ENCODE measurements at regions not wholly inside any gene's neighbourhood (a gene's known extent, or its start where the extent isn't known, plus 50 kb on each side); places are given as distances from the start of the nearest gene placed in this dataset.

- H3K27ac ChIP-seq: no peak overlapping the region
- no peak for DNase-seq (ENCODE audit: extremely low spot score in 2 of 2)
- H3K27me3 ChIP-seq: no peaks in the 10 kb centered on the region
- no peaks in the 10 kb centered on the region for H3K4me1 ChIP-seq
- no peaks in the 10 kb centered on the region for H3K36me3 ChIP-seq
- no peak for TF ChIP-seq POLR2AphosphoS5 (IDR thresholded peaks at IDR 0.05; ENCODE audit: insufficient read depth in 1 of 2, low read depth in 1 of 2)
- TF ChIP-seq CTCF (IDR thresholded peaks at IDR 0.05): no peak
- TF ChIP-seq POLR2A (IDR thresholded peaks at IDR 0.05): no peak
- no peak overlapping the region for H3K4me3 ChIP-seq
- intact Hi-C loops (cut with DNase I): no loop called here
- no peaks in the 10 kb centered on the region for H3K9me3 ChIP-seq
These were observed 336.9 kb downstream of the SOX9 start for GRCh38 chr17:72457712-72458111.

DNA sequence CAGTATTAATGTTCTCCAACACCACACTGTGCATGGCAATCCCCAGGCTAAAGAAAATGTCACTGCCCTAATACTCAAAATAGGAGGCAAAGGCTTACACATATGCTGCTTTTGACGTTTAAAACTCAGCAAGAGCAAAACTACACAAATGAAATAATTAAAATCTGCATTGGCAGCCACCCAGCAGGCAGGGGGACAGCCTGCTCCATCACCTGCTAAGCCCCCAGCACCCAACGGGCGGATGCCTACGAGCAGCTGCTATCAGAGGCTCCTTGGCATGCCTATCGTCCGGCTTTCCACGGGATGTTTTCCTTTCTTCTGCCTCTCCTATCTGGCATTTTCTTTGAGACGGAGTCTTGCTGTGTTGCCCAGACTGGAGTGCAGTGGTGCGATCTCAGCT is 337.5 kb downstream of the SOX9 start:
- DNase-seq (ENCODE audit: extremely low spot score in 2 of 2): no peak

GRCh38 chr17:72460711-72461110 is 339.9 kb downstream of the SOX9 start:
- intact Hi-C loops (cut with DNase I): no loop called here
- Histone ChIP-seq H3K4me3 (no peak overlapping the region), H3K27ac (no peak overlapping the region), H3K4me1 (peaks cover 10% of the 10 kb centered on the region), H3K27me3 (no peaks in the 10 kb centered on the region), H3K9me3 (no peaks in the 10 kb centered on the region), H3K36me3 (no peaks in the 10 kb centered on the region)
- TF ChIP-seq POLR2A (IDR thresholded peaks at IDR 0.05): no peak
- no peak for TF ChIP-seq POLR2AphosphoS5 (IDR thresholded peaks at IDR 0.05; ENCODE audit: insufficient read depth in 1 of 2, low read depth in 1 of 2)
- TF ChIP-seq CTCF (IDR thresholded peaks at IDR 0.05): no peak
- DNase-seq (ENCODE audit: extremely low spot score in 2 of 2): no peak

More for the DNA sequence above, 337.5 kb downstream of the SOX9 start:
- TF ChIP-seq POLR2AphosphoS5 (IDR thresholded peaks at IDR 0.05; ENCODE audit: insufficient read depth in 1 of 2, low read depth in 1 of 2) (no peak), CTCF (IDR thresholded peaks at IDR 0.05) (no peak), POLR2A (IDR thresholded peaks at IDR 0.05) (no peak)
- H3K27ac ChIP-seq: no peak overlapping the region
- H3K27me3 ChIP-seq: no peaks in the 10 kb centered on the region
- intact Hi-C loops (cut with DNase I): no loop called here
- no peaks in the 10 kb centered on the region for H3K36me3 ChIP-seq
- H3K9me3 ChIP-seq: no peaks in the 10 kb centered on the region
- H3K4me1 ChIP-seq: no peaks in the 10 kb centered on the region
- no peak overlapping the region for H3K4me3 ChIP-seq

- Histone ChIP-seq H3K27ac (no peak overlapping the region), H3K36me3 (no peaks in the 10 kb centered on the region), H3K4me1 (peaks cover 16% of the 10 kb centered on the region), H3K4me3 (no peak overlapping the region), H3K9me3 (no peaks in the 10 kb centered on the region), H3K27me3 (no peaks in the 10 kb centered on the region)
- no peak for DNase-seq (ENCODE audit: extremely low spot score in 2 of 2)
- TF ChIP-seq POLR2AphosphoS5 (IDR thresholded peaks at IDR 0.05; ENCODE audit: insufficient read depth in 1 of 2, low read depth in 1 of 2): no peak
- no peak for TF ChIP-seq POLR2A (IDR thresholded peaks at IDR 0.05)
- TF ChIP-seq CTCF (IDR thresholded peaks at IDR 0.05): no peak
- intact Hi-C loops (cut with DNase I): no loop called here
These were observed 340.9 kb downstream of the SOX9 start for GRCh38 chr17:72461757-72462156.

- no peak for DNase-seq (ENCODE audit: extremely low spot score in 2 of 2)
- Histone ChIP-seq H3K4me3 (no peak overlapping the region), H3K27me3 (no peaks in the 10 kb centered on the region), H3K27ac (no peak overlapping the region), H3K36me3 (no peaks in the 10 kb centered on the region), H3K4me1 (peaks cover 18% of the 10 kb centered on the region), H3K9me3 (no peaks in the 10 kb centered on the region)
- intact Hi-C loops (cut with DNase I): no loop called here
- no peak for TF ChIP-seq CTCF (IDR thresholded peaks at IDR 0.05)
- TF ChIP-seq POLR2A (IDR thresholded peaks at IDR 0.05): no peak
- no peak for TF ChIP-seq POLR2AphosphoS5 (IDR thresholded peaks at IDR 0.05; ENCODE audit: insufficient read depth in 1 of 2, low read depth in 1 of 2)
These were observed 341.6 kb downstream of the SOX9 start for GRCh38 chr17:72462407-72462806.

Data from vagina (tissue), 2 donors.